Lung (tissue), 11 donors: ENCODE measurements at regions not wholly inside any gene's neighbourhood (a gene's known extent, or its start where the extent isn't known, plus 50 kb on each side); places are given as distances from the start of the nearest gene placed in this dataset.

ENCODE experiments used
- ATAC-seq: fragments of 200-7000 bp; cut with Tn5 transposase; one replicate; pipeline ENCODE4 v1.9.1; 2020; ENCODE audit warnings: moderate number of reproducible peaks; ENCODE audit not compliant: insufficient read depth, low FRiP score
- DNase-seq, 3 donors: peaks; one replicate each; pipeline ENCODE4 v3.0.0-alpha.2; 2013 to 2017
- H3K27ac ChIP-seq, 2 donors: one replicate each; pipeline ENCODE4 v1.5.1; 2013; ENCODE audit warnings: mild to moderate bottlenecking in 2 of 2, moderate library complexity in 2 of 2, control low read depth in 1 of 2, inconsistent platforms in 1 of 2, low read depth in 1 of 2, low read length in 1 of 2
- H3K27me3 ChIP-seq, 3 donors: one replicate each; pipeline ENCODE4 v1.5.1; 2013; ENCODE audit warnings: low read length in 2 of 3; ENCODE audit not compliant: control insufficient read depth in 3 of 3, insufficient read depth in 3 of 3
- H3K36me3 ChIP-seq, 4 donors: one replicate each; pipeline ENCODE4 v1.5.1; 2013; ENCODE audit warnings: low read length in 4 of 4, mild to moderate bottlenecking in 1 of 4, moderate library complexity in 1 of 4; ENCODE audit not compliant: control insufficient read depth in 4 of 4, insufficient read depth in 4 of 4
- H3K4me1 ChIP-seq, 5 donors: one replicate each; pipeline ENCODE4 v1.5.1; 2013; ENCODE audit warnings: low read length in 5 of 5, mild to moderate bottlenecking in 2 of 5, moderate library complexity in 1 of 5; ENCODE audit not compliant: control insufficient read depth in 5 of 5, insufficient read depth in 5 of 5
- H3K4me3 ChIP-seq: one replicate; pipeline ENCODE4 v1.5.1; 2013; ENCODE audit warnings: mild to moderate bottlenecking, control low read depth, moderate library complexity
- H3K9ac ChIP-seq, 2 donors: one replicate each; pipeline ENCODE4 v1.5.1; 2013; ENCODE audit warnings: low read length in 2 of 2, control low read depth in 1 of 2; ENCODE audit not compliant: insufficient read depth in 1 of 2
- H3K9me3 ChIP-seq, 4 donors: one replicate each; pipeline ENCODE4 v1.5.1; 2013; ENCODE audit warnings: low read length in 3 of 4, mild to moderate bottlenecking in 1 of 4, moderate library complexity in 1 of 4; ENCODE audit not compliant: control insufficient read depth in 4 of 4, insufficient read depth in 3 of 4
- CTCF ChIP-seq: IDR thresholded peaks from 2 replicates; pipeline ENCODE4 v1.5.1; 2012; ENCODE audit warnings: mild to moderate bottlenecking; ENCODE audit errors: control extremely low read depth, extremely low read depth
- WGBS, 2 donors: extraction: QIAGEN DNeasy Blood & Tissue Kit; methylation state at CpG; one replicate each; pipeline ENCODE4 v1.1.7; 2013; 5-methylcytosine and 5-hydroxymethylcytosine counted together
- donor health status: control.
- donor health status: control.
- donor health status: Bipolar disorder and iron deficiency.
- donor health status: healthy.
- donor health status: DM: yes; HTN: yes; CAD: no.

GRCh38 chr3:5977331-5977730, 789.8 kb downstream of the EDEM1 start:
- no peaks in the 10 kb centered on the region for H3K36me3 ChIP-seq
- H3K27ac ChIP-seq: no peak overlapping the region
- 88 to 92% methylated on average over 8 of the region's 8 CpGs for WGBS, 2 donors
- H3K4me3 ChIP-seq: no peak overlapping the region
- ATAC-seq: no peak
- H3K4me1 ChIP-seq: no peaks in the 10 kb centered on the region
- DNase-seq: no peak
- H3K9me3 ChIP-seq: peaks cover 0 to 10% (median 3%) of the 10 kb centered on the region in 4 donors
- no peaks in the 10 kb centered on the region for H3K27me3 ChIP-seq
- no peak for TF ChIP-seq CTCF
- H3K9ac ChIP-seq: no peak overlapping the region

- H3K27ac ChIP-seq: no peak overlapping the region
- H3K9me3 ChIP-seq: peaks cover 0 to 10% (median 3%) of the 10 kb centered on the region in 4 donors
- no peak for TF ChIP-seq CTCF
- DNase-seq (no peak), ATAC-seq (no peak)
- 45 to 49% methylated on average over 3 of the region's 3 CpGs for WGBS, 2 donors
- no peaks in the 10 kb centered on the region for H3K4me1 ChIP-seq
- H3K36me3 ChIP-seq: no peaks in the 10 kb centered on the region
- H3K27me3 ChIP-seq: no peaks in the 10 kb centered on the region
- H3K9ac ChIP-seq: no peak overlapping the region
- no peak overlapping the region for H3K4me3 ChIP-seq
Measured at GRCh38 chr3:5980475-5980874, 793.0 kb downstream of the EDEM1 start.

GRCh38 chr3:5994651-5995050, 807.1 kb downstream of the EDEM1 start:
- H3K36me3 ChIP-seq: no peaks in the 10 kb centered on the region
- H3K4me1 ChIP-seq: no peaks in the 10 kb centered on the region
- H3K27me3 ChIP-seq: no peaks in the 10 kb centered on the region
- peaks cover 0 to 5% (median 0%) of the 10 kb centered on the region in 4 donors for H3K9me3 ChIP-seq
- ATAC-seq (no peak), DNase-seq (no peak)
- H3K9ac ChIP-seq: no peak overlapping the region
- no peak overlapping the region for H3K27ac ChIP-seq
- H3K4me3 ChIP-seq: no peak overlapping the region
- no peak for TF ChIP-seq CTCF
- 73 to 84% methylated on average over 1 of the region's 1 CpG for WGBS, 2 donors

- H3K9me3 ChIP-seq: peaks cover 0 to 3% (median 1%) of the 10 kb centered on the region in 4 donors
- H3K27me3 ChIP-seq: no peaks in the 10 kb centered on the region
- no peak overlapping the region for H3K27ac ChIP-seq
- H3K9ac ChIP-seq: no peak overlapping the region
- ATAC-seq: no peak
- DNase-seq: no peak
- H3K36me3 ChIP-seq: no peaks in the 10 kb centered on the region
- H3K4me3 ChIP-seq: no peak overlapping the region
- TF ChIP-seq CTCF: no peak
- H3K4me1 ChIP-seq: no peaks in the 10 kb centered on the region
- 61 to 86% methylated on average over 2 of the region's 2 CpGs for WGBS, 2 donors
Measured at GRCh38 chr3:6018456-6018855, 830.9 kb downstream of the EDEM1 start.
